HG03159 (cell line): ENCODE measurements at regions not wholly inside any gene's neighbourhood (a gene's known extent, or its start where the extent isn't known, plus 50 kb on each side); places are given as distances from the start of the nearest gene placed in this dataset.

Experiments
- ATAC-seq: cut with Tn5 transposase; IDR thresholded peaks from one replicate; pipeline ENCODE4 v1.9.1; 2021; ENCODE audit warnings: mild to moderate bottlenecking, moderate library complexity; ENCODE audit not compliant: unreplicated experiment

GRCh38 chr7:118075936-118076335 is 108.0 kb upstream of the LSM8 start:
- no peak for ATAC-seq

DNA sequence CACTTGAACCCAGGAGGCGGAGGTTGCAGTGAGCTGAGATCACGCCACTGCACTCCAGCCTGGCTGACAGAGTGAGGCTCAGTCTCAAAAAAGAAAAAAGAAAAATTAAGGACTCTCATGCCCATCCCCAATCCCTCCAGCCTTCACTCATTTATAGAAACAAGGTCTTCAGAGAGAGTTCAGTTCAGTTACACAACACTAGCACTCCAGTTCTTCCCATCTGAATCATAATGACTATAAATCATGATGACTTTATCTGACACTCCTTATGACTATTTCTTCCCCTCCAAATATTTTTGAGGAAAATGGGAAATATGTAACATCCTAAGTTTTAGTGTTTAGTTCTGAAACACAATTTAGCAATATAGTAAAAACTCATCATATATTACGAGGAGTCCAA is 107.4 kb upstream of the LSM8 start:
- ATAC-seq, result no peak

GRCh38 chr7:118078015-118078414 is 105.9 kb upstream of the LSM8 start:
- no peak for ATAC-seq

GRCh38 chr7:118079369-118079768 is 104.6 kb upstream of the LSM8 start:
- no peak for ATAC-seq

DNA sequence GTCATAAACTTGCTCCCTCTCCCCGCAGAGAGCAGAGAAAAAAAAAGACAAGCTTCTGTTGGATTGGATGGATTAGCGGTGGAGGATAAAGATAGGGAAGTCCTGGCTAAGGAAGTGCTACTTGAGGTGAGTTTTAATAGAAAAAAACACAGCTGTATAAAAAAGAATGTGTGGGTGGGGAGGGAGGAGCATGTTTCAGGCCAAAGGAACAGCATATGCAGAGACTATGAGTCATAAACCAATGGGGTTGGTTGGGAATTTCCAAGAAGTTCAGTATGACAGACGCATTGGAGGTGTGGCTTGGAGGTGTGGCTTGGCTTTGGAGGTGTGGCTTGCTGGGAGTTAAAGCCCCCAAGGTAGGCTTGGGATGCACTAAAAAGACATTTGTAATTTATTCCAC is 103.0 kb upstream of the LSM8 start:
- ATAC-seq, result peak; percentile 95

- no peak for ATAC-seq
Observed at GRCh38 chr7:118082506-118082905, 101.5 kb upstream of the LSM8 start.

- ATAC-seq, result no peak
Observed at GRCh38 chr7:118085000-118085399, 99.0 kb upstream of the LSM8 start.

DNA sequence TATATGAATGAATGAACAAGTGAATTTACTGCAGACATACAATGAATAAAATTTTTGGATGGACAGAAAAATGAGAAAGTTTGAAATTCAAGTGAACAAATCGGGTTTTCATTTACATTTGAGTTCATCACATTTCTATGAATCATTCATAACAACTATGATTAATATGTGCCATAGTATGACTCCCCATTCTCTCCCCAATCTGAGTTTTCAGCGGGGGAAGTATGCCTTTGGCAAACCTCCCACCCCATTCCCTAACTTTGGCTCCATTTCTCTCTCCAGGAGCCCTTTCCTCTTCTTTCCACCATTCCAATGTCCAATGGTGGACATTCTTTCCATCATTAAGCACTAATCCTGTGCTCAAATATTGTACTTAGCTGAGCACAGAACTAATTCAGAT is 96.8 kb upstream of the LSM8 start:
- no peak for ATAC-seq

GRCh38 chr7:118094044-118094443 is 89.9 kb upstream of the LSM8 start:
- ATAC-seq, result no peak

DNA sequence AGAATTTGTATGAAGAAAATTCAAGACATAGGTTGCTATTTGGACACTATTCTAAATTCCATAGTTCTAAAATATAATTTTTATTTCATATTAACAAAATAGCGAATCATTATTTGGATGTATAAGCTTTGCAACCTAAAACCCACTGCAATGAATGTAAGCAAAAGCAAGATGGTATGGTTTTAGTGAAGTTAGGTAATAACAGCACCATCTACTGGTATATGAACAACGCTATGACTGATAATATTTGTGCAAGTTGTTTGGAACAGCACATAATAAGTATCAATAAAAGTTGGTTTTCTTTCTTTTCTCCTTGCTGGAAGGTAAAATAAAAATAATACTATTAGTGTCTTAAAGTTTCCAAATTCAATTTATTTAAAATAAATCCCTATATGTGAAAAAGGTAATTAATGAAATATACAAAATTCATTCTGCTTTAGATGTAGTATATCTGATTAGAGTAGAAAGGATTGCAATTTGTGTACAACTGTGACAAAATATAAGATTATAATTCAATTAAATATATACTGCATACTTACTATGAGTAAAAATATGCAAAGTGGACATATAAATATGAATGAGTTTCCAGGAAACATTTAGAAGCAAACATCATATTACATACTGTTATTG is 79.0 kb upstream of the LSM8 start:
- ATAC-seq, result peak; percentile 84

GRCh38 chr7:118109607-118110006 is 74.4 kb upstream of the LSM8 start:
- no peak for ATAC-seq

DNA sequence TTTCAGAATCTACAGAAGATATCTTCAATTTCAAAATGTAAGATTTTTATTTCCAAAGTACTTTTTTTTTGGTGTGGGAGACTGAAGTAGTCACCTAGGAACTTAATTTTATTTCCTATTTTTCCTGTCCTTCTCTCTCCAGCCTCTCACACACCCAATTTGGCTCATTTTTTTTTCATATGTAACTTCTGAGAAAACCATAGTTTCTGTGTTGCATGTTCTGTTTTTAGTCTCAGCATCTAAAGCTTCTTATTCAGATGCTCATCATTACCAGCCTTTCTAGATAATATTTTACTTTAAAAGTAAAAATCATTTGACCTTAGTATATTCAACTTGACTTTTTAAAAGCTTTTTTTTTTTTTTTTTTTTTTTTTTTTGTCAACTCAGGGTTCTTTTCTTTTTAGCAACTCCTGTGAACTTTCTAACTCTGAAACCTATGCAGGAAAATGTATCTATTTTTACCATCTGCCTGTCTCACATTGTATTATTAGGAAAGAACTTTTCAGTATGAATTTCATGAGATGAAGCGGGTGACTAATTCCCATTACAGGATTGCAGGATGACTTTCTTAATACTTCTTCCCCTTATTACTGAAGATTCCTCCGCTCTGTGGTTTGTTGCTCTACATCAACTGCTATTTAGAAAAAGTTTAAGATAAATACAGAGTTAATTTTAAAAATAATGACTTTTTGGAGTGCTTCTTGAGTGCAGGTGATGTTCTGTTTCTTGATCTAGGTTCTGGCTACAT is 73.6 kb upstream of the LSM8 start:
- ATAC-seq, result no peak

GRCh38 chr7:118111347-118111746 is 72.6 kb upstream of the LSM8 start:
- ATAC-seq, result no peak

DNA sequence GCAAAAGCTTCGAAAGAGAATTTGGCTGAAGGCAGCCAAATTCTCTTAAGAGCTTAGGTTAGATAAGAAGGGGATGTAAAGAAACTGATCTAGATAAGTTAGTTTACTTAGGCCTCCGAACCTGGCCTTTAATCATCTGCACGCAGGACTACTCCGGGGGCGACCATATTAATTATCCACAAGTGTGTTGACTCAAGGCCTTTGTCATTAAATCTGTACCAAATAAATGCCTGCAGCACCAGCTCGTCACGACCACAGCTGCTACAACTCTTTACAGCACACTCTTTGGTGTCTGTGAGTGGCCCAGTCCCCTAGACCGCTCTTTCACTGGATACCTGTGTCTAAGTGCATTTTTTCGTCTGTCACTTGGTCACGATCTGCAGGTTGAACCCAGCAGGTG is 69.8 kb upstream of the LSM8 start:
- ATAC-seq, result no peak

DNA sequence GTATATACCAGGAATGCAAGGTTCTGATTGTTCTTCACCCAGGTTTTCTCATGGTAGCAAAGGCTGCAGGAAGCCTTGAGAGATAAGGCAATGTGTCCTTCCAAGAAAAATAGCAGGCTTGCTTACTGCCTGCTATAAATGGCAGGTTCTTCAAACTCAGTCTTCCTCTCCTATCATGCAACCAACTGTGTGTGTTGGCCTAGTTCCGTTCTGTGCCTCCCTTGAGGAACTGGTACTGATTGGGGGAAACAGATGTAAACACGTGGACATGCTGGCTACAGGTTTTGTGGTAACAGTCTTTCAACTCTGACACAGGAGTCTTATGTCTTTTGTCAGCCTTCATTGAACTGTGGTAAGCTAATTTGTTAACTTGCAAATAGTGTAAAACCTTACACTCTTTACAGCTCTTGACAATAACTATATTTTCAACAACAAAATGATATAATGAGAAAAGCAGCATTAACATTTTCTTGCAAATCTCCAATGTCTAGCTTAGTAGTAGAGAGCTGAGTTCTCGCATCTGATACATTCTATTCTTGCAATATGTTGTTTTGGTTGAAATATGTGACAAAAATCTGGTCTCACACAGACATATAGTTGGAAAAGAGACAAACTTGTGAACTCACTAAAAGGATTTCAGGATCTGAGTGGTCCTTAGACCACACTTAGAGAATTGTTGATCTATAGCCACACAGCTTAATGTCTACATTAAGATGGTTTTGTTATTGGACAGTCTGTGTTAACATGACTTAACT is 54.7 kb upstream of the LSM8 start:
- peak; percentile 79 for ATAC-seq

DNA sequence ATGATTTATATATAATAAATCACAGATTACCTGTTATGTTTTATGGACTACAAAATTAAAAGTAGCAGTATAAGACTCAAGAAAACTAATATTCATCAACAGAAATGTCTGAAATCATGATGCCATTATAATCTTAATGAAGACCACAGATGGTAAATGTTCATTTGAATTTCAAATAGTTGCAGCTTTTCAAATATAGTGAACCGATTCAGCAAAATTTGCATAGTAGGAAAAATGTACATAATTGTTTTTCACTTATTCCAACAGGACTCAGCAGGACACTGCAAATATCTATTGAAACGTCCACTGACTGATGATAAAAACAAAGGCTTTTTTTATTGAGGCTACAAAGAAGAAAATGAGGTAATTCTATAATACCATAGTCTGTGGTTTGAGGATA is 51.2 kb upstream of the LSM8 start:
- no peak for ATAC-seq
